Cardiac muscle cell (in vitro differentiated cells and primary cell): ENCODE measurements at regions not wholly inside any gene's neighbourhood (a gene's known extent, or its start where the extent isn't known, plus 50 kb on each side); places are given as distances from the start of the nearest gene placed in this dataset.
"Not testable (repeated sequence)": the region's sequence is repeated elsewhere in the genome, so short reads cannot be mapped to it uniquely, and the experiment has no call there.

Experiments used
- DNase-seq, 2 donors: peaks; one replicate each; pipeline versions ENCODE4 v3.0.0 to v3.0.0-alpha.2; 2010 to 2017; ENCODE audit warnings: low read depth in 1 of 2, low spot score in 1 of 2
- H3K27ac ChIP-seq: fragments of 200-600 bp; sonication (generic); 2 replicates; pipeline ENCODE4 v1.5.1; 2016
- H3K27me3 ChIP-seq: fragments of 200-600 bp; sonication (generic); 2 replicates; pipeline ENCODE4 v1.6.0; 2016; ENCODE audit warnings: control low read depth
- H3K36me3 ChIP-seq: fragments of 200-600 bp; sonication (generic); 2 replicates; pipeline ENCODE4 v1.5.1; 2016; ENCODE audit warnings: control low read depth
- H3K4me1 ChIP-seq: fragments of 200-600 bp; sonication (generic); 2 replicates; pipeline ENCODE4 v1.8.1; 2017; ENCODE audit warnings: low read depth, mild to moderate bottlenecking, mixed run types
- H3K4me3 ChIP-seq: fragments of 200-600 bp; sonication (generic); 2 replicates; pipeline ENCODE4 v1.5.1; 2016; ENCODE audit warnings: mild to moderate bottlenecking
- H3K9me3 ChIP-seq: fragments of 200-600 bp; sonication (generic); 2 replicates; pipeline ENCODE4 v1.5.1; 2017; ENCODE audit warnings: low read depth, mild to moderate bottlenecking, control low read depth
- TF ChIP-seq, protein P1 (sequence below): IDR thresholded peaks from 2 replicates; pipeline ENCODE4 v1.5.1; 2012; ENCODE audit warnings: low read depth, mild to moderate bottlenecking, low read length

DNA sequence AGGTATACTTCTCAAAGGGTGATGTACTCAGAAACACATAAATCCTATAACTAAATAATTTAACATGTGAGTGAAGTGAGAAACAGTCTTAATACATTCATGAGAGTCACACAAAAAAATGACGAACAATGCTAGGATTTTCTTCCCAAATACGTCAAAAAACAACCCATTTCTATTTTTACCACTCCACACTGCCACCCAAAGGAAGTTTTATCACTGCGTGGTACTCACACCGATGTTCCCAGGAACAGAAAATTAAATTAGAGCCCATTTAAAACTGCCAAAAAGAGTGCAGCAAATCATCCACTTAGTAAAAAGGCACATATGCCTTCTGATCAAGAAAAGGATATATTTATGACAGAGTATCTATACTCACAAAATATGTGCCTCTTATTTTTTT is 710.9 kb upstream of the FAT3 start:
- TF ChIP-seq, protein P1, sequence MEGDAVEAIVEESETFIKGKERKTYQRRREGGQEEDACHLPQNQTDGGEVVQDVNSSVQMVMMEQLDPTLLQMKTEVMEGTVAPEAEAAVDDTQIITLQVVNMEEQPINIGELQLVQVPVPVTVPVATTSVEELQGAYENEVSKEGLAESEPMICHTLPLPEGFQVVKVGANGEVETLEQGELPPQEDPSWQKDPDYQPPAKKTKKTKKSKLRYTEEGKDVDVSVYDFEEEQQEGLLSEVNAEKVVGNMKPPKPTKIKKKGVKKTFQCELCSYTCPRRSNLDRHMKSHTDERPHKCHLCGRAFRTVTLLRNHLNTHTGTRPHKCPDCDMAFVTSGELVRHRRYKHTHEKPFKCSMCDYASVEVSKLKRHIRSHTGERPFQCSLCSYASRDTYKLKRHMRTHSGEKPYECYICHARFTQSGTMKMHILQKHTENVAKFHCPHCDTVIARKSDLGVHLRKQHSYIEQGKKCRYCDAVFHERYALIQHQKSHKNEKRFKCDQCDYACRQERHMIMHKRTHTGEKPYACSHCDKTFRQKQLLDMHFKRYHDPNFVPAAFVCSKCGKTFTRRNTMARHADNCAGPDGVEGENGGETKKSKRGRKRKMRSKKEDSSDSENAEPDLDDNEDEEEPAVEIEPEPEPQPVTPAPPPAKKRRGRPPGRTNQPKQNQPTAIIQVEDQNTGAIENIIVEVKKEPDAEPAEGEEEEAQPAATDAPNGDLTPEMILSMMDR, result no peak
- H3K27me3 ChIP-seq, result no peaks in the 10 kb centered on the region
- no peak for DNase-seq
- no peak overlapping the region for H3K27ac ChIP-seq
- no peaks in the 10 kb centered on the region for H3K9me3 ChIP-seq
- H3K36me3 ChIP-seq, result no peaks in the 10 kb centered on the region
- no peaks in the 10 kb centered on the region for H3K4me1 ChIP-seq
- H3K4me3 ChIP-seq, result no peak overlapping the region

DNA sequence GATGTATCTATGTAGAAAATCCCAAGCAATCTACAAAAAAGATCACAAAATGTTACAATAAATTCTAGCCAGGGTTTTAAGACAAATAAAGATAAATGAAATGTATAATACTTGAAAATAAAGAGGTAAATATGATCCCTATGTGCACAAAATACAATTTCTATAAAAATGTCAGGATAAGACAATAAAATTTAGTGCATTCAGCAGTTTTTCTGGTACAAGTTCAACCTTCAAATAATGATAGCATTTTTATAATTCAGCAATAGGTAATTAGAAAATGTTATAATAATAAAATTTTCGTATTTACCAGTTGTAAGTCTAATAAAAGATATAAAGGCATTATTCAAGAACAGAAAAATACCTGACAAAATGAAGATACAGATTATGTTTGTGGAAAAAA is 726.8 kb upstream of the FAT3 start:
- no peaks in the 10 kb centered on the region for H3K36me3 ChIP-seq
- no peaks in the 10 kb centered on the region for H3K27me3 ChIP-seq
- no peak overlapping the region for H3K27ac ChIP-seq
- H3K4me1 ChIP-seq, result no peaks in the 10 kb centered on the region
- DNase-seq, result no peak
- H3K4me3 ChIP-seq, result no peak overlapping the region
- TF ChIP-seq, protein P1, result no peak
- no peaks in the 10 kb centered on the region for H3K9me3 ChIP-seq

DNA sequence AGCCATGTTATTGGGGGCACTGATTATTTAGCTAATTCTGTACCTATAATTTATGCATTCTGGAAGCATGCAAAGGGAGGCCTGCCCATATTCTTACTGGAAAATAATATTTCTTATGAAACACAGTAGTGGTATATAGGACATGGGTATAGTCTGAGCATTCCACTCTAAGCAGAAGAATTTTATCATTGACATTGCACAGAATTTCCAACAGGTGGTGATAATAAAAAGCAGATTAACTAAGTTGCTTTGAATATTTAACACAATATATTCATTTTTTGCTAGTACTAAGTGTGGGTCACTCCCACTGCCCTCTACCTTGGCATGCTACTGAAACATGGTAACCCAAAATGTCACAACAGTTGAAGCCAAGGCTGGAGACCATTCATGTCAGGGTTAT is 728.8 kb upstream of the FAT3 start:
- Histone ChIP-seq H3K4me3 (no peak overlapping the region), H3K27me3 (no peaks in the 10 kb centered on the region), H3K27ac (no peak overlapping the region), H3K9me3 (no peaks in the 10 kb centered on the region), H3K4me1 (no peaks in the 10 kb centered on the region), H3K36me3 (no peaks in the 10 kb centered on the region)
- TF ChIP-seq, protein P1, result no peak
- DNase-seq, result no peak

GRCh38 chr11:91489989-91490388 is 734.6 kb upstream of the FAT3 start:
- Histone ChIP-seq H3K4me1 (no peaks in the 10 kb centered on the region), H3K9me3 (no peaks in the 10 kb centered on the region), H3K27me3 (no peaks in the 10 kb centered on the region), H3K27ac (no peak overlapping the region), H3K4me3 (no peak overlapping the region), H3K36me3 (no peaks in the 10 kb centered on the region)
- TF ChIP-seq, protein P1, result no peak
- DNase-seq, result no peak

GRCh38 chr11:91483956-91484355 is 740.7 kb upstream of the FAT3 start:
- H3K9me3 ChIP-seq, H3K4me1 ChIP-seq, DNase-seq, H3K36me3 ChIP-seq, H3K4me3 ChIP-seq, H3K27me3 ChIP-seq, H3K27ac ChIP-seq: not testable (repeated sequence)

GRCh38 chr11:91481875-91482274 is 742.7 kb upstream of the FAT3 start:
- H3K27me3 ChIP-seq, H3K9me3 ChIP-seq, H3K4me1 ChIP-seq, DNase-seq, H3K27ac ChIP-seq, H3K36me3 ChIP-seq, H3K4me3 ChIP-seq: not testable (repeated sequence)

DNA sequence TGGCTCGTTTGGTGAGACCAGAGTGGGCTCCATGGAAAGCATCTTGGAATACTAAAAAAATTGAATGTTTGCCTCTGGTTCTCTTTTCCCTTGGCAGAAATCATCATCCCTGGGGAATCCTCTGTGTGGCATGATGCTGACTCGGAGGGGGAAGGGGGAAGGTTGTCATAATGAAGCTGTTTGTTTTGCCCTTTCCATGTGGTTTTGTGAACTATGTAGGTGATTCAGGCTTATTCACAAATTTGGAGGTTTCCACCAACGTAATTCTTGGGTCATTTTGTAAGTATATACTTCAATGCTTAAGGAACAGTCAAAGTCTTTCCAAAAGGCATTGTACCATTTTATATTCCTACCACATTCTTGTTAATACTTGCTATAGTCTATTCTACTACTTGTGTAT is 754.0 kb upstream of the FAT3 start:
- DNase-seq, result no peak
- H3K36me3 ChIP-seq, result no peaks in the 10 kb centered on the region
- no peaks in the 10 kb centered on the region for H3K9me3 ChIP-seq
- H3K27ac ChIP-seq, result no peak overlapping the region
- H3K27me3 ChIP-seq, result no peaks in the 10 kb centered on the region
- H3K4me3 ChIP-seq, result no peak overlapping the region
- TF ChIP-seq, protein P1, result no peak
- H3K4me1 ChIP-seq, result no peaks in the 10 kb centered on the region
